HG02840 (cell line): ENCODE measurements at regions not wholly inside any gene's neighbourhood (a gene's known extent, or its start where the extent isn't known, plus 50 kb on each side); places are given as distances from the start of the nearest gene placed in this dataset.

Source experiments
- ATAC-seq: cut with Tn5 transposase; IDR thresholded peaks from one replicate; pipeline ENCODE4 v1.9.1; 2021; ENCODE audit warnings: mild to moderate bottlenecking, moderate library complexity, moderate number of reproducible peaks; ENCODE audit not compliant: unreplicated experiment, low FRiP score

DNA sequence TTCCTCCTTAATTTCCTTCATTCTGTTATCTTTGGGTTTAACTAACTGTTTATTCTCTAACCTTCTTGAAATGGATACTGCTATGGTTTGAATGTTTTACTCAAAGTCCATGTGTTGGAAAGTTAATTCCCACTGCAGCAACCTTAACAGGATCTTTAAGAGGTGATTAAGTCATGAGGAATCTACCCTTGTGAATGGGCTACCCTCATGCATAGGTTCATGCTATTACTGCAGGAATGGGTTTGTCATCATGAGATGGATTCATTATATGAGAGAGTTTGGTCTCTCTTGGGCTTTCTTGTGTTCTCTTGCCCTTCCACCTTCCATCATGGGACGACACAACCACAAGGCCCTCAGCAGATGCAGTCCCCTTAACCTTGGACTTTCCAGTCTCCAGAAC lies 516.9 kb downstream of the ADGRL2 start:
- no peak for ATAC-seq

DNA sequence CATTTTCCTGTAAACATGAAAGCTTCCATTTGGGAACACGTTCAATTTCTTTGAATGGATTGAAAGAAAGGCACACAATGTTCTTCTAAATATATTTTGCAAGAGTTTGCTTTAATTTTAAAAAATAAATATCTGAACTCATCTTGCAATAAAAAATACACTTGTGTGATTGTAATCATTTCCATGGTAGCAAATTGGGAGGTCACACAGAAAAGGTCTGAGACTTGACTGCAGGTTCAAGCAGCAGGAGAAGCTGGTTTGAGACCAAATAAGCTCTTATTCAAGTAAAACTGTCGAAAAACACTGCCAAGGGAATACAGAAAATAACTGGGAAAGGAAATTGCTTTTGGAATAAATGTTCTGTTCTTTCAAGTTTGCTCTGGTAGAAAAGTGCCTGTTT lies 498.9 kb downstream of the ADGRL2 start:
- ATAC-seq = no peak

DNA sequence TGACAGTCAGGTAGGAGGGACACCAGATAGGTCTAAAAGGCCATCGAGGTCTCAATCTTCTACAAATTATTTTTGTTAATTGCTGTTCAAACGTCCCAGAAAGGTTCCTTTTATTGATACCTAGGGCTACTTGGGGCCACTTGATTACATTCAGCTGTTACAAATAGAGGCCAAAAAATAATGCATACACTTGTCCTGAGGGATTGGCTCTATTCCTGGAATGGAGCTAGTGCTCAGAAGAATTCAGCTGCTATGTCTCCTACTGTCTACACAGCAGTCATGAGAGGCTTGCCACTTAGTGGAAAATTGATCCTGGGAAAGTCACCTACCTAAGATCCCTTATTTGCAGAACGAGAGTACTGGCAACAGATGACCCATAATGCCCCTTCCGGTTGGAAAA lies 498.3 kb downstream of the ADGRL2 start:
- no peak for ATAC-seq

DNA sequence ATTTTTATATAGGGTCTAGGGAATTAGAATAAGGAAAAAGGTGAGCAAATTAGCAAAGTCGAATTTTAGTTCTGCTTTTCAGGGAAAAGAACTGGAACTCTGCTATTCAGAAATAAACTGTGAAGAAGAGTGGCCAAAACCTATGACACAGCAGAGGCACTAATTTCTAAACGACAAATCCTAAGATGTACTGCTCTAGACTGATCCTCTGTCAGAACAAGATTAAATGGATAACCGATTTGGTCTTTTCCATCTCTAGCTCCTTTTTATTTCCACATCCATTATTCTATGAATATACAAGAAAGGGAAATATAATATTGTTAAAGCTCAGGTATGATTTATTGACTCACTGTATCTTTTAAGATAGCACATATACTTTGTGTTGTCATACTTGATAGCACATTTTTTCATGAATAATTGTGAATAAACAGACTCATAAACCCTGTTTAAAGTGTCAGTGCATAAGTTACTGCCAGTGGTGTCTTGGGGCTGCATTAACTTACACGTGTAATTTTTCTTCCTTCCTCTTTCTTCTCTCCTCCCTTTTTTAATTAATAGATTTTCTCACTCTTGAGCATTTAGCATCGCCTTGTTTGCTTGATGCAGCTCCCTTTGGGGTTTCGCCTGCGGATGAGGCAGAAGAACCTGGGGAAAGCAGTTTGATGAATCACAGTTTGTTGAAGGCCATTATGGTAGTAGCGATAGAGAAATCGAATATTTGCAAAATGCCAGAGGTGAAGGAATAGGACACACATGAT lies 496.6 kb downstream of the ADGRL2 start:
- no peak for ATAC-seq

DNA sequence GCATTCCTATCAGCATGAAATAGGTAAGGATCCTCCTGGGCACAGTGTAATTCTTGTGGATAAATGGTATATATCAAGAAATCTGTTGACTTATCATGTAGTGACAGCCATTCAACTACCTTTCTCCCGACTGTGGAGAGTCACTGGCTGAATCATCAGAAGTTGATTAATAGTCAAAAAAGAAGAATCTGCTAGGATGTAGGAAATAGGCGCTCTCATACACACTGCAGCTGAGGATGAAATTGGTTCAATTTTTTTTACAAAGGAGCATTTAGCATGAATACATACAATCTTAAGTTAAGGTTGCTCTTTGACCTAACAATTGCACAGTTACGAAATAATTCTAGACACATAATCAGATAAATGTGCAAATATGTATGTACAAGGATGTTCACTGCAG lies 486.8 kb downstream of the ADGRL2 start:
- no peak for ATAC-seq

DNA sequence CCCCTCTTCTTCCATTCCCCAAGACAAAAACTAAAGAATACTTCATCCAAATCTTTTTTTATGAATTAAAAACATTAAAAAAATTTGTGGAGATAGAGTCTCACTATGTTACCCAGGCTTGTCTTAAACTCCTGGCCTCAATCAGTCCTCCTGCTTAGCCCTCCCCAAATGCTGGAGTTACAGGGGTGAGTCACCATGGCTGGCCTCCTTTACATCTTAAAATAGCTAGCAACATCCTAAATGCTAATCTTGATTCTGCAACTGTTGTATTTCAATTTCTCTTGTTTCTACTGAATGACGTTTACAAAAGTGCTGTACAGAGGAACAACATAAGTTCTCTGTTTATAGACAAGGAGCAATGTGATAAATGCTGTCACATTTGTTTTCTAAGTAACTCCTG lies 483.5 kb downstream of the ADGRL2 start:
- ATAC-seq = no peak

DNA sequence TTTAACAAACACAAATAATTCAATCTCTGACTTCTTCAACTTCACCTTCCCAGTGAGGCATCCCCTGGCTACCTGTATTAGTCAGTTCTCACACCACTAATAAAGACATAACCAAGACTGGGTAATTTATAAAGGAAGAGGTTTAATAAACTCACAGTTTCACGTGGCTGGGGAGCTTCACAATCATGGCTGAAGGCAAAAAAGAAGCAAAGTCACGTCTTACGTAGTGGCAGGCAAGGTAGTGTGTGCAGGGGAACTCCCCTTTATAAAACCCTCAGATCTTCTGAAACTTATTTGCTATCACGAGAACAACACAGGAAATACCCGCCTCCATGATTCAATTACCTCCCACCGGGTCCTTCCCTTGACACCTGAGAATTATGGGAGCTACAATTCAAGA lies 478.5 kb downstream of the ADGRL2 start:
- ATAC-seq = no peak

DNA sequence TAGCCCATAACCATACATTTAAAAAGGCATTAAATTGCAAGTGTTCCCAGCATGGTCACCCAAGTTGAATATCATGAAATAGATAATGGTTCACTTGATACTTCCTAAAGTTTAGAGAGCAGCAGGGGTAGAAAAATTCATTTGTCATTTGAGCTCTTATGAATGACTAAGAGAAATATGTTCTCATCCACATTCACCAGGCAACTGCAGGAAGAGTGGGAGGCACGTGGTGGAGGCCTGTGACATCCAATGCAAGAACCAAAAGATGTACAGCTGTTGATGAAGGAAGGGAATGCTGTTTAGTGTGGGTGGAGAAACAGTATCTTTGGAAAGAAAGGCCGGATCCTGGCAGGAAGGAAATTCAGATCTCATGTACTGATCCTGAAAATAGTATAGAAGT lies 473.1 kb downstream of the ADGRL2 start:
- ATAC-seq = no peak

DNA sequence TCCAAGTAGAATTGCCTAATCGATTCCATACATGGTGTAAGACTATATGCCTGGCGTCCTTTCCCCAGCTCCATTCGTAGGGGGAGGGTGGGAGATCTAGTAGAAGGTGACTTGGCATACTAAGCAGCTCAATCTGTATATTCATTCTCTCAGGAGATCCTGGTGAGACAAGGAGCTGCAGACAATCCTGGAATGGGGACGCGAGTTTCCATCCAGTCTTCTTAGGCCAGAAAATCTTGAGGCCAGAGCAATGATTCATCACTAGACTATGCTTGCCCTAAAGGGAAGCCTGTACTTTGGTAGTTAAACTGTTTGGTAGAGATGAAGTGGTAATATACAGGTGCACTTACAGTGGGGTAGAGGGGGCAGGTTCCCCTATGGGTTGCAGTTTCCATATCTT lies 468.7 kb downstream of the ADGRL2 start:
- no peak for ATAC-seq

DNA sequence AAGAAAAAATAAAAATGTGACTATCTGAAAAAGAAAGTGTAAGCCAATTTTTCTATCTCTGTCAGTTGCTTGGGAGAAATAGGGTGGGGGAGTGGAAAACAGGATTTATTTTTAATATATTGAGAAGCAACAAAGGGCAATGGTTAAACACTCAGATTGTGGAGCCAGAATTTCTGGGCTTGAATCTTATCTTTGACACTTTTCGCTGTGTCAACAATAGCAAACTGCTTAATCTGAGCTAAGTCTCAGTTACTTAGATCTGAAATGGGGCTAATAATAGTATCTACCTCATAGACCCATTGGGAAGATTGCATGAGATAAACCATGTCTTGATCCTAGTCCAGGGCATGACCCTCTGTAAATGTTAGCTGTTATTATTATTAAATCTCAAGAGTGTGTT lies 468.1 kb downstream of the ADGRL2 start:
- ATAC-seq = no peak

DNA sequence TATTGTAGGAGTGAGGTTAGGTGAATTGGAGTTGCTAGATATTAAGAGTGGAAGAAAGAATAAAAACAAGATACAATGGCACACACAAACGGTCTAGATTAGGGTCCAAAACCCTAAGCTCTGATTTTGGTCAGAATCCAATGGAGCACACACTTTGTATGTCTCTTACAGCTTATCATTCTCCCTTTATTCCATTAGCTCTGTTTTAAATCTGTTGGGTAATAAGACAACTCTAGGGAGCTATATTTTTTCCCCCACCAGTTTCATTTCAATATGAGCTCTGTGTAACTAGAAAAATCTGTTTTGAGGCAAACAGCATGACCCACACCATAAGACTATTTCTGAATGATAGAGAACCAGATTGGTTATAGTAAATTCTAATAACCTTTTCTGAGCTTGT lies 465.6 kb downstream of the ADGRL2 start:
- ATAC-seq = no peak

DNA sequence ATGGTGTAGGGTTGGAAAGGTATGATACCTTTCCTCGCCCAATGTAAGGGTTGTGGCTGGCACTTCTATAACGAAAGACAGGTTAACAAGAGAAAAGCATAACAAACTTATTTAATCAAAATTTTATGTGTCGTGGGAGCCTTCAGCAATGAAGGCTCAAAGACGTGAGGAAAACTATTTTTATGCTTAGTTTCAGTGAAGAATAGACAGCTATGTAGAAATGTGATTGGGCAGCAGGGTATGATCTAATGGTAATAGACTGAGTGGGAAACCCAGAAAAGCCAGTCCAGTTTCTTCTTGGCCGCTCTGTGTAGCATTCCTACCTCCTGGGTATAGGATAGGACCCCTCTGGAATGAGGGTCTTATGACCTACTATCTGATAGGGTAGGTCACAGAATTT lies 464.7 kb downstream of the ADGRL2 start:
- ATAC-seq = no peak

DNA sequence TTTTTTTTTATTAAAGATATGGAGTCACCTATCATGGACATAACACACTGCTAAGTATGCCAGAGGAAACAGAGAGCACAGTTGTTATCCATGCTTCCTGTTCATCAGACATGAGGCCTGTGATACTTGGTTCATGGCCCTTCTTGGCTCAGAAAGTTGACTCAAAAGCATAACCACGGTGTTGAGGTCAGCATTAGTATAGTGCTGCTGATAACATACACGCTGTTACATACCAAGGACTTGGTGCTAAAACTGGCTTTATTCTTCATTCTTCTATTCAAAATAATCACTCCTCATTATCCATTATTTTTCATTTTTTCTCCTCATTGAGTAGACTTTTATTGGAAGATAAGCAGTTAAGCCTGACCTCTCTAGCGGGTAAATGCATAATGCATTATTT lies 464.1 kb downstream of the ADGRL2 start:
- no peak for ATAC-seq

DNA sequence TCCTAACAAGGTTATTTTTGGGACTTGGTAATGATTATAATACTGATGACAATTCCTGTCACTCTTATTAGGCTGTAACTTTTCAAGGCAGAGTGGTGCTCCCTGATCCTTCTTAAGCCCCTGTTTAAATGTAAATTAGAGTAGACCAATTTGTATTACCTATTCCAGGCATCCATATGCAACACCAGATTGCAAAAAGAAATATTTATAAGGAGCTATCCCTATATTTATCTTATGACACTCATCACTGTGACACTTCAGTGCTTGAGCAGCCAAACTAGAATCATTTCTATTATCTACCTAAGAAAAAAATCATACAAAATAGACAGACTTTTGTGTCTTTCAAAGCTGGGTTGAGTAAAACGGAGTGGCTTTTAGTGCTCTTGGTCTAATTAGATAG lies 462.7 kb downstream of the ADGRL2 start:
- ATAC-seq = no peak

DNA sequence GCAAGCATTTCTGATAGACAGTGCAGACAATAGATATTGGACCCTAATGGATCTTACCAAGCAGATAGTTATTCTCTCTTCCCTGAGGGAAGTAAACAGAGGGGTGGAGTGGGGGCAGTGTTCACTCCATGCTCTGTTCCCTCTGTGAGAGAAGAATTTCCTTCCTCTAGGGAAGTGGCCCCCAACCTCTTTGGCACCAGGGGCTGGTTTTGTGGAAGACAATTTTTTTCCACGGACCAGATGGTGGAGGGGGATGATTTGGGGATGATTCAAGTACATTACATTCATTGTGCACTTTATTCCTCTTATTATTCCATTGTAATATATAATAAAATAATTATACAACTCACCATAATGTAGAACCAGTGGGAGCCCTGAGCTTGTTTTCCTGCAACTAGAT lies 459.9 kb downstream of the ADGRL2 start:
- ATAC-seq = no peak

DNA sequence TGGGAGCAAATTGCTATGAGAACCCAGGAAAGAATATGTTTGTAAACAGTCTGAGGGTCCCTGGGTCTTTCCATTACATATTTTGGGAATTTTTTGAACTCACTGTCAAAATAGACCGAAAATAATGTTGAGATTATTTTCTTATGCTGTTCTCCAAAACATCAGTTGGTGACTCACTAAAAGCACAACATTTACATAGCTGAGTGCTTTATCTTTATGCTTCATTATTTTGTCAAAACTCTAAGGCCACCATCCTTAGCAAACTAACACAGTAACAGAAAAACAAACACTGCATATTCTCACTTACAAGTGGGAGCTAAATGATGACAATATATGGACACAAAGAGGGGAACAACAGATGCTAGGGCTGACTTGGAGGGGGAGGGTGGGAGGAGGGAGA lies 459.3 kb downstream of the ADGRL2 start:
- ATAC-seq = no peak

DNA sequence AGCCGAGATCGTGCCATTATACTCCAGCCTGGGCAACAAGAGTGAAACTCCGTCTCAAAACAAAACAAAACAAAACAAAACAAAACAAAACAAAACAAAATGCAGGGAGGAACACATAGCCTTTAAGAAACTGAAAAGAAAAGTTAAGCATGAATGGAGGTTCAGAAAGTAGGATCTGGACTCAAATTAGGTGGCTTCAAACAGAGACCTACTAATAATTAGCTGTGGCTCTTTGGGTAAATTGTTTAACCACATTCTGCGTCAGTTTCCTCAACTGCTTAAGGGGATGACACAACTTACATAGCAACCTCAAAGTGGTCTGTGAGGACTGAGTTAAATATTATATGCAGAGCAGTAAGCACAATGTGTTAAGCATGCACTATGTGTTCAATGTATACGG lies 458.2 kb downstream of the ADGRL2 start:
- no peak for ATAC-seq

DNA sequence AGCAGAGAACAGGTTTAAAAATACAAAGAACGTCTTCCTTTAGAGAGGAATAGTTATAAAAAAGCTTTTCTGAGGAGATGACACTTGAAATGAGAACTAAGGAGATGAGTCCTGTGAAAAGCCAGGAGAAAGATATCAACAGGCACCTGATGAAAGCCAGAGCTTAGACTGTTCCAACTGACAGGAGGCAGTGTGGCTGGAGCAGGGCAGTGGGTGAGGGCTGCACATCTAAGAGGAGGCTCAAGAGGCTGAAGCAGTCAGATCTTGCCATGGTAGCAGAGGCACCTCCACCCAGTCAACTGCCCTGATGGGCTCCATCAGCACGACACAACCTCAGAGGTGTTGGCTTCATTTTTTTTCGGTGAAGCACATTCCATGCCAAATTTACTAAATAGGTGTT lies 445.3 kb downstream of the ADGRL2 start:
- ATAC-seq = no peak

DNA sequence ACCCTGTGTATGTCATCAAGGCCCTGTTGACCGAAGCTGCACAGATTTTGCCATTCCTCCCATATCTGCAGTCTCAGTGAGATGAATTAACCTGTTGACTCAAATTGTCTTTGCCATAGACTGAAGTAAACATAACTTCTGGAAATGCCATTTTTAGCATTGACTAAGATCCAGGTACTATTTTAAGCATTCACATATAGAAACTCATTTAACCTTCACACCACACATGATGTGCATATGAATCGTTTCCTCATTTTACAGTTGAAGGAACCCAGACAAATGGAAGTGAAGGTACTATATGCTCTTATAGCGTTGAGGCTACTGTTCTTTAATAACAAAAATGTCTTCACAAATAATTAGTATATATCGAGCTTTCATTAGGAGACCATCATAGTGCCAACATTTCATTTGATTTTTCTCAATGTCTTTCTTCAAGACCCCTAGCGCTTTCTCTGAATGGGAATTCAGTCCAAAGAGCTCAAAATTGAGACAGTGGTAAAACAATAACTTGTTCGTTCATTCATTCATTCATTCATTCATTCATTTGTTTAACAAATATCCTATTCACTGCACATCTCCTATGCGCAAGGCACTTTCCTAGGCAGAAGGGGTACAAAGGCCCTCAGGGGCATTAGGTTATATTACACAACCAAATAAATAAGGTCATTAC lies 444.7 kb downstream of the ADGRL2 start:
- ATAC-seq = no peak

DNA sequence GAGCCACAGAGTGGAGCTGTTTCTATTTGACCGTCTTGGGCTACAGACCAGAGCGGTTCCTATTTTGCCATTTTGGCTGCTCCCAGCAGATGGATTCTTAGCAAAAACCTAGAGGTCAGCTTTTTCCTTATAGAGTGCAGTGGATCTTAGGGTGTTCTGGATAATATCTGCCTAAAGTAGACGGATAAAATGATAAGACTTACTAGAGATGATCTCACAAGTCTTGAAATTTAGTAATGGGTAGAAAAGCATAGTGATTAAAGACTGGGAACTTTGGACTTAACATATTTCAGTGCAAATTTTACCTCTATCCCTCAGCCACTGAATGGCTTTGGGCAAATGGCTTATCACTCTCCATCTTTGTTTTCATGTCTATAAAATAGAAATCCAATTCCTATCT lies 439.8 kb downstream of the ADGRL2 start:
- no peak for ATAC-seq

DNA sequence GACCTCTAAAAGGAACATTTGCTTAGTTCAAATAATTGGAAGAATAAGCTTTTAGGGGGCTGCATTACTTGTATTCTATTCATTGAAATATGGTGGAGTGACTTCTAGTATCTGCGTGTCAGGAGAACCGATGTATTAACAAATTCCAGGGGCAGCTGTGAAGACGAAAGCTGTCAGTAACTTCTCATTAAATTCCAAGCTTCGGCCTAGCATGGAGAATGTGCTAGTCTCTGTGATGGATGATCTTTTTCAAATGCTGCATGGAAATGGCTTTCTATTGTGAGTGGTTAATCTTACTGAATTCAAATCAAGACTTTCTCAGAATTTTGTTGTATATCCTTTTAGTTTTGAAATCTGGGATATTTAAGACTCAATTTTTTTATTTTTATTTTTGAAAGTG lies 429.9 kb downstream of the ADGRL2 start:
- ATAC-seq = no peak

DNA sequence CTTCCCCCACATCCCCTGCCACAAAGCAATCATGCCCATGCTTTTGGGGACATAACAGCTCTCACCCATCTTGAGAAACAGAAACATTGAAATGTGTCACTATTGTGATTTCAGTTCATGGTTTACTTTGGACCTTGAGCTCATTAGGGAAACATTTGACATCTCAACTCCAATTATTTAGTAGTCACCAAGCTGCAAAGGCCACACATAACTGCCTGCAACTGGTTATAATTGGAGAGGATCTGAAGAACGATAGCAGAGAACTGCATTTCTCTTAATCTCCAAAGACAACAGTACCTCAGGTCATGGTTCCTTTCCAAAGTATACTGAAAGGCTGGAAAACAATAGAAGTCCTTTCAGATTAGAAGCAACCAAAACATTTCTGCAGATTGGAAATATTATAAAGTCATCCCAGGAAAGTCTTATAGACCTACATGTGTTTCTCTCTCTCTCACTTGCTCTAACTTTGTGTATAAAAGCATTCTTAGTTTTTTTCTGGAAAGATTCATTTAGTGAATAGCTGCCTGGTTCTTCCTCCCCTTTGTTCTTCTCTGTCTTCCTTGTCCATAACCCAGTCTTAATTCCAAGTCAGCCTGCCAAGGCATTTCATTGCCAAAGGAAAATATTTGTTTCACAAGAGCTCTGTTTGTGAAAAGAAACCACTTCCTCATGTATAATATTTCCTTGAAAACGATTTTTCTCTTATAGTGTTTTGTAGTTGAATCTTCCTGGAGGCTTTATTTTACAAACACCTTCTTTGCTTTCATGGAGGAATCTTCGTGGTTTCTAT lies 426.8 kb downstream of the ADGRL2 start:
- ATAC-seq = no peak
